ENCODE measurements at regions not wholly inside any gene's neighbourhood (a gene's known extent, or its start where the extent isn't known, plus 50 kb on each side); places are given as distances from the start of the nearest gene placed in this dataset.
"Not testable (repeated sequence)": the region's sequence is repeated elsewhere in the genome, so short reads cannot be mapped to it uniquely, and the experiment has no call there.

GRCh38 chr1:196056966-196057365 is 551.3 kb downstream of the KCNT2 start:
- no peak for TF ChIP-seq CTCF (IDR thresholded peaks at IDR 0.05; ENCODE audit: extremely low read depth, low read depth, low read length)

GRCh38 chr1:196049407-196049806 is 558.8 kb downstream of the KCNT2 start:
- no peak for TF ChIP-seq CTCF (IDR thresholded peaks at IDR 0.05; ENCODE audit: extremely low read depth, low read depth, low read length)
- Histone ChIP-seq H3K9me3 (ENCODE audit: low read depth, low read length) (no peaks in the 10 kb centered on the region), H3K79me2 (ENCODE audit: insufficient read depth, low read length) (no peaks in the 10 kb centered on the region), H3K27me3 (ENCODE audit: insufficient read depth, low read length) (no peaks in the 10 kb centered on the region), H3K4me1 (ENCODE audit: insufficient read depth, low read length) (no peaks in the 10 kb centered on the region), H3K4me2 (ENCODE audit: insufficient read depth, low read length) (no peak overlapping the region), H4K20me1 (ENCODE audit: insufficient read depth, low read length) (no peaks in the 10 kb centered on the region), H3K36me3 (ENCODE audit: insufficient read depth, low read length) (no peaks in the 10 kb centered on the region), H2AFZ (ENCODE audit: low read length) (no peak overlapping the region), H3K4me3 (ENCODE audit: insufficient read depth, low read length) (no peak overlapping the region), H3K27ac (ENCODE audit: low read depth, low read length) (no peak overlapping the region)
- DNase-seq (ENCODE audit: insufficient read length, low spot score, missing footprints): no peak

More at GRCh38 chr1:196056966-196057365, 551.3 kb downstream of the KCNT2 start:
- Histone ChIP-seq H3K9me3 (ENCODE audit: low read depth, low read length) (no peaks in the 10 kb centered on the region), H3K27me3 (ENCODE audit: insufficient read depth, low read length) (no peaks in the 10 kb centered on the region), H3K4me2 (ENCODE audit: insufficient read depth, low read length) (no peak overlapping the region), H3K79me2 (ENCODE audit: insufficient read depth, low read length) (no peaks in the 10 kb centered on the region), H3K27ac (ENCODE audit: low read depth, low read length) (no peak overlapping the region), H2AFZ (ENCODE audit: low read length) (no peak overlapping the region), H4K20me1 (ENCODE audit: insufficient read depth, low read length) (no peaks in the 10 kb centered on the region), H3K4me3 (ENCODE audit: insufficient read depth, low read length) (no peak overlapping the region), H3K4me1 (ENCODE audit: insufficient read depth, low read length) (no peaks in the 10 kb centered on the region), H3K36me3 (ENCODE audit: insufficient read depth, low read length) (no peaks in the 10 kb centered on the region)
- DNase-seq (ENCODE audit: insufficient read length, low spot score, missing footprints): no peak

GRCh38 chr1:196043268-196043667 is 565.0 kb downstream of the KCNT2 start:
- H3K36me3 ChIP-seq (ENCODE audit: insufficient read depth, low read length): no peaks in the 10 kb centered on the region

GRCh38 chr1:196034080-196034706 is 574.0 kb downstream of the KCNT2 start:
- Histone ChIP-seq H3K4me2 (ENCODE audit: insufficient read depth, low read length) (no peak overlapping the region), H2AFZ (ENCODE audit: low read length) (no peak overlapping the region), H4K20me1 (ENCODE audit: insufficient read depth, low read length) (no peaks in the 10 kb centered on the region), H3K27ac (ENCODE audit: low read depth, low read length) (no peak overlapping the region), H3K4me3 (ENCODE audit: insufficient read depth, low read length) (no peak overlapping the region), H3K4me1 (ENCODE audit: insufficient read depth, low read length) (no peaks in the 10 kb centered on the region), H3K9me3 (ENCODE audit: low read depth, low read length) (no peaks in the 10 kb centered on the region), H3K27me3 (ENCODE audit: insufficient read depth, low read length) (no peaks in the 10 kb centered on the region), H3K79me2 (ENCODE audit: insufficient read depth, low read length) (no peaks in the 10 kb centered on the region), H3K36me3 (ENCODE audit: insufficient read depth, low read length) (no peaks in the 10 kb centered on the region)
- TF ChIP-seq CTCF (IDR thresholded peaks at IDR 0.05; ENCODE audit: extremely low read depth, low read depth, low read length): no peak
- DNase-seq (ENCODE audit: insufficient read length, low spot score, missing footprints): no peak

More at GRCh38 chr1:196043268-196043667, 565.0 kb downstream of the KCNT2 start:
- Histone ChIP-seq H3K27ac (ENCODE audit: low read depth, low read length) (no peak overlapping the region), H3K4me3 (ENCODE audit: insufficient read depth, low read length) (no peak overlapping the region), H3K4me2 (ENCODE audit: insufficient read depth, low read length) (no peak overlapping the region), H2AFZ (ENCODE audit: low read length) (no peak overlapping the region), H3K4me1 (ENCODE audit: insufficient read depth, low read length) (no peaks in the 10 kb centered on the region), H3K79me2 (ENCODE audit: insufficient read depth, low read length) (no peaks in the 10 kb centered on the region), H3K27me3 (ENCODE audit: insufficient read depth, low read length) (no peaks in the 10 kb centered on the region), H4K20me1 (ENCODE audit: insufficient read depth, low read length) (no peaks in the 10 kb centered on the region), H3K9me3 (ENCODE audit: low read depth, low read length) (peaks cover 3% of the 10 kb centered on the region)
- TF ChIP-seq CTCF (IDR thresholded peaks at IDR 0.05; ENCODE audit: extremely low read depth, low read depth, low read length): no peak
- DNase-seq (ENCODE audit: insufficient read length, low spot score, missing footprints): no peak

GRCh38 chr1:196031387-196031786 is 576.9 kb downstream of the KCNT2 start:
- DNase-seq (ENCODE audit: insufficient read length, low spot score, missing footprints); H3K27me3 ChIP-seq (ENCODE audit: insufficient read depth, low read length); H3K9me3 ChIP-seq (ENCODE audit: low read depth, low read length); H3K79me2 ChIP-seq (ENCODE audit: insufficient read depth, low read length); H3K36me3 ChIP-seq (ENCODE audit: insufficient read depth, low read length); H3K4me1 ChIP-seq (ENCODE audit: insufficient read depth, low read length); H3K4me2 ChIP-seq (ENCODE audit: insufficient read depth, low read length); H3K4me3 ChIP-seq (ENCODE audit: insufficient read depth, low read length); H3K27ac ChIP-seq (ENCODE audit: low read depth, low read length); H4K20me1 ChIP-seq (ENCODE audit: insufficient read depth, low read length); H2AFZ ChIP-seq (ENCODE audit: low read length): not testable (repeated sequence)

Data from osteoblast (primary cell).